WTC11 (cell line): ENCODE measurements at regions not wholly inside any gene's neighbourhood (a gene's known extent, or its start where the extent isn't known, plus 50 kb on each side); places are given as distances from the start of the nearest gene placed in this dataset.

ENCODE experiments used
- CBFB ChIP-seq: sonication (generic); formaldehyde crosslinking; IDR thresholded peaks from 2 replicates; pipeline ENCODE4 v1.8.1; 2022; ENCODE audit warnings: mild to moderate bottlenecking, low read depth, missing genetic modification reagents
- CREM ChIP-seq: sonication (generic); formaldehyde crosslinking; IDR thresholded peaks from 2 replicates; pipeline ENCODE4 v1.8.1; 2022; ENCODE audit warnings: mild to moderate bottlenecking, missing genetic modification reagents, moderate library complexity
- NR3C1 ChIP-seq: sonication (generic); formaldehyde crosslinking; conservative IDR thresholded peaks from 2 replicates; pipeline ENCODE4 v1.8.1; 2023; ENCODE audit warnings: low read depth, mild to moderate bottlenecking, missing genetic modification reagents
- TEAD4 ChIP-seq: sonication (generic); formaldehyde crosslinking; IDR thresholded peaks from 2 replicates; pipeline ENCODE4 v1.8.0; 2022; ENCODE audit warnings: mild to moderate bottlenecking, missing genetic modification reagents
- ZBTB21 ChIP-seq: sonication (generic); formaldehyde crosslinking; IDR thresholded peaks from 2 replicates; pipeline ENCODE4 v1.8.1; 2023; ENCODE audit warnings: mild to moderate bottlenecking, missing genetic modification reagents, borderline replicate concordance
- ZNF232 ChIP-seq: sonication (generic); formaldehyde crosslinking; IDR thresholded peaks from 2 replicates; pipeline ENCODE4 v1.8.0; 2022; ENCODE audit warnings: mild to moderate bottlenecking, missing genetic modification reagents
- TF ChIP-seq, protein P1 (sequence below): sonication (generic); formaldehyde crosslinking; IDR thresholded peaks from 2 replicates; pipeline ENCODE4 v1.8.1; 2023; ENCODE audit warnings: mild to moderate bottlenecking, missing genetic modification reagents
- TF ChIP-seq, protein P2 (sequence below): sonication (generic); formaldehyde crosslinking; IDR thresholded peaks from 2 replicates; pipeline ENCODE4 v1.8.1; 2022; ENCODE audit warnings: low read depth, mild to moderate bottlenecking, moderate library complexity, missing genetic modification reagents, borderline replicate concordance
- TF ChIP-seq, protein P3 (sequence below): fragments of 200-600 bp; IDR thresholded peaks from 2 replicates; pipeline ENCODE4 v1.8.0; 2022; ENCODE audit warnings: antibody characterized with exemption
- TF ChIP-seq, protein P4 (sequence below): sonication (generic); formaldehyde crosslinking; conservative IDR thresholded peaks from 2 replicates; pipeline ENCODE4 v1.8.1; 2022; ENCODE audit warnings: mild to moderate bottlenecking, missing genetic modification reagents

DNA sequence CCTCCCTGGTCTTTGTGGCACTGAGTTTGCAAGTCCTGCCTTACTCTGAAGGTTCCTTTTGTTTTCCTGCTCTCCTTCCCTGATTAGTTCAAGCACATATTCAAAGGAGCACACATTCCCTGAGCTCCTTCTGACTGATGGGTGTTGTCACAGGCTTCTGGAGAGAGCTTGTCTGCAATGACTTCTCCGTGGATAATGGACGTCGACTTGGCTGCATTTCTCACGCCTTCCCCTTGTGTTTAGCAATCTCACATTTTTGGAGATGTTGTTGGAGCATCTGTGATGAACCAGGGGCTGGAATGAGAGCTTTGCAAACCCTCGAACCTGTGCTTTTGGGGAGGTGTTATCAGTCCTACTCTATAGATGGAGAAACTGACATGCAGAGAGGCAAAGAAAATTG, 375.4 kb upstream of the PROK2 start:
- TF ChIP-seq, protein P1, sequence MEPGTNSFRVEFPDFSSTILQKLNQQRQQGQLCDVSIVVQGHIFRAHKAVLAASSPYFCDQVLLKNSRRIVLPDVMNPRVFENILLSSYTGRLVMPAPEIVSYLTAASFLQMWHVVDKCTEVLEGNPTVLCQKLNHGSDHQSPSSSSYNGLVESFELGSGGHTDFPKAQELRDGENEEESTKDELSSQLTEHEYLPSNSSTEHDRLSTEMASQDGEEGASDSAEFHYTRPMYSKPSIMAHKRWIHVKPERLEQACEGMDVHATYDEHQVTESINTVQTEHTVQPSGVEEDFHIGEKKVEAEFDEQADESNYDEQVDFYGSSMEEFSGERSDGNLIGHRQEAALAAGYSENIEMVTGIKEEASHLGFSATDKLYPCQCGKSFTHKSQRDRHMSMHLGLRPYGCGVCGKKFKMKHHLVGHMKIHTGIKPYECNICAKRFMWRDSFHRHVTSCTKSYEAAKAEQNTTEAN: no peak
- TF ChIP-seq ZBTB21 (no peak), ZNF232 (no peak), CBFB (CRISPR knock-in tag) (no peak), NR3C1 (no peak), CREM (CRISPR knock-in tag) (no peak), TEAD4 (no peak)
- TF ChIP-seq, protein P2, sequence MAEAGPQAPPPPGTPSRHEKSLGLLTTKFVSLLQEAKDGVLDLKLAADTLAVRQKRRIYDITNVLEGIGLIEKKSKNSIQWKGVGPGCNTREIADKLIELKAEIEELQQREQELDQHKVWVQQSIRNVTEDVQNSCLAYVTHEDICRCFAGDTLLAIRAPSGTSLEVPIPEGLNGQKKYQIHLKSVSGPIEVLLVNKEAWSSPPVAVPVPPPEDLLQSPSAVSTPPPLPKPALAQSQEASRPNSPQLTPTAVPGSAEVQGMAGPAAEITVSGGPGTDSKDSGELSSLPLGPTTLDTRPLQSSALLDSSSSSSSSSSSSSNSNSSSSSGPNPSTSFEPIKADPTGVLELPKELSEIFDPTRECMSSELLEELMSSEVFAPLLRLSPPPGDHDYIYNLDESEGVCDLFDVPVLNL (CRISPR knock-in tag): no peak
- TF ChIP-seq, protein P3, sequence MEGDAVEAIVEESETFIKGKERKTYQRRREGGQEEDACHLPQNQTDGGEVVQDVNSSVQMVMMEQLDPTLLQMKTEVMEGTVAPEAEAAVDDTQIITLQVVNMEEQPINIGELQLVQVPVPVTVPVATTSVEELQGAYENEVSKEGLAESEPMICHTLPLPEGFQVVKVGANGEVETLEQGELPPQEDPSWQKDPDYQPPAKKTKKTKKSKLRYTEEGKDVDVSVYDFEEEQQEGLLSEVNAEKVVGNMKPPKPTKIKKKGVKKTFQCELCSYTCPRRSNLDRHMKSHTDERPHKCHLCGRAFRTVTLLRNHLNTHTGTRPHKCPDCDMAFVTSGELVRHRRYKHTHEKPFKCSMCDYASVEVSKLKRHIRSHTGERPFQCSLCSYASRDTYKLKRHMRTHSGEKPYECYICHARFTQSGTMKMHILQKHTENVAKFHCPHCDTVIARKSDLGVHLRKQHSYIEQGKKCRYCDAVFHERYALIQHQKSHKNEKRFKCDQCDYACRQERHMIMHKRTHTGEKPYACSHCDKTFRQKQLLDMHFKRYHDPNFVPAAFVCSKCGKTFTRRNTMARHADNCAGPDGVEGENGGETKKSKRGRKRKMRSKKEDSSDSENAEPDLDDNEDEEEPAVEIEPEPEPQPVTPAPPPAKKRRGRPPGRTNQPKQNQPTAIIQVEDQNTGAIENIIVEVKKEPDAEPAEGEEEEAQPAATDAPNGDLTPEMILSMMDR: no peak
- TF ChIP-seq, protein P4, sequence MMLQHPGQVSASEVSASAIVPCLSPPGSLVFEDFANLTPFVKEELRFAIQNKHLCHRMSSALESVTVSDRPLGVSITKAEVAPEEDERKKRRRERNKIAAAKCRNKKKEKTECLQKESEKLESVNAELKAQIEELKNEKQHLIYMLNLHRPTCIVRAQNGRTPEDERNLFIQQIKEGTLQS (CRISPR knock-in tag): no peak
